Glomerular endothelial cell (primary cell): ENCODE measurements at regions not wholly inside any gene's neighbourhood (a gene's known extent, or its start where the extent isn't known, plus 50 kb on each side); places are given as distances from the start of the nearest gene placed in this dataset.

Experiments used
- DNase-seq: peaks from one replicate; pipeline ENCODE4 v3.0.0-alpha.2; 2011; ENCODE audit warnings: low read depth, low spot score; ENCODE audit errors: extremely low read depth

- no peak for DNase-seq
Measured at GRCh38 chr5:119991625-119992024, 362.3 kb downstream of the FAM170A start.

- no peak for DNase-seq
Measured at GRCh38 chr5:119996128-119996527, 366.8 kb downstream of the FAM170A start.

- no peak for DNase-seq
Measured at GRCh38 chr5:120007598-120007997, 378.2 kb downstream of the FAM170A start.

- no peak for DNase-seq
Measured at GRCh38 chr5:120012431-120012830, 383.1 kb downstream of the FAM170A start.

- DNase-seq, result no peak
Measured at GRCh38 chr5:120014535-120014934, 385.2 kb downstream of the FAM170A start.

GRCh38 chr5:120016717-120017382 is 387.5 kb downstream of the FAM170A start:
- no peak for DNase-seq

- DNase-seq, result no peak
Measured at GRCh38 chr5:120017513-120017912, 388.2 kb downstream of the FAM170A start.

- no peak for DNase-seq
Measured at GRCh38 chr5:120035181-120035580, 405.8 kb downstream of the FAM170A start.

- DNase-seq, result no peak
Measured at GRCh38 chr5:120035815-120036577, 406.6 kb downstream of the FAM170A start.

GRCh38 chr5:120037451-120037850 is 408.1 kb downstream of the FAM170A start:
- DNase-seq, result no peak

GRCh38 chr5:120039111-120039510 is 409.8 kb downstream of the FAM170A start:
- DNase-seq, result no peak

- no peak for DNase-seq
Measured at GRCh38 chr5:120043431-120043830, 414.1 kb downstream of the FAM170A start.

- DNase-seq, result no peak
Measured at GRCh38 chr5:120052916-120053828, 410.9 kb upstream of the PRR16 start.

- DNase-seq, result no peak
Measured at GRCh38 chr5:120053841-120054240, 410.3 kb upstream of the PRR16 start.

- DNase-seq, result no peak
Measured at GRCh38 chr5:120055858-120056257, 408.2 kb upstream of the PRR16 start.

- DNase-seq, result no peak
Measured at GRCh38 chr5:120062515-120062917, 401.6 kb upstream of the PRR16 start.

GRCh38 chr5:120072068-120072761 is 391.9 kb upstream of the PRR16 start:
- no peak for DNase-seq

- DNase-seq, result no peak
Measured at GRCh38 chr5:120073722-120074121, 390.4 kb upstream of the PRR16 start.

GRCh38 chr5:120080781-120081180 is 383.3 kb upstream of the PRR16 start:
- no peak for DNase-seq

- DNase-seq, result no peak
Measured at GRCh38 chr5:120082316-120083068, 381.6 kb upstream of the PRR16 start.
